ENCODE measurements at regions not wholly inside any gene's neighbourhood (a gene's known extent, or its start where the extent isn't known, plus 50 kb on each side); places are given as distances from the start of the nearest gene placed in this dataset.

DNA sequence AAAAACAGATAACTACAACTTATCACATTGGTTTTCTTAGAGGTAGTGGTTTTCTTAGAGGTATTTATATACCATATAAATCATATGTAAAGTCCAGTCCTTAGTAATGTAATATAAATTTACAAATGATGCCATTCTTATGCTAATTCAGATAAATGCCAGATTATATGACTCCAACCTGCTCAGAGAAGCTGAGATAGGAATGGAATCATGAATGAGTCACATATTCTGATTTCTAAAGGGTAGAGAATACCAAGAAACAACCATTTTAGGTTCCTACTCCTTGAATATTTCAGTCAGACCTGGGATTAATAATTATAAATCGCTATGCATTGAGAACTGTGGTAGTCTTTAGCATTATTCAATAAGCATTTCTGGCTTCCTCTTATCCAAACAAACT is 760.1 kb upstream of the NEGR1 start:
- TF ChIP-seq, protein P1, sequence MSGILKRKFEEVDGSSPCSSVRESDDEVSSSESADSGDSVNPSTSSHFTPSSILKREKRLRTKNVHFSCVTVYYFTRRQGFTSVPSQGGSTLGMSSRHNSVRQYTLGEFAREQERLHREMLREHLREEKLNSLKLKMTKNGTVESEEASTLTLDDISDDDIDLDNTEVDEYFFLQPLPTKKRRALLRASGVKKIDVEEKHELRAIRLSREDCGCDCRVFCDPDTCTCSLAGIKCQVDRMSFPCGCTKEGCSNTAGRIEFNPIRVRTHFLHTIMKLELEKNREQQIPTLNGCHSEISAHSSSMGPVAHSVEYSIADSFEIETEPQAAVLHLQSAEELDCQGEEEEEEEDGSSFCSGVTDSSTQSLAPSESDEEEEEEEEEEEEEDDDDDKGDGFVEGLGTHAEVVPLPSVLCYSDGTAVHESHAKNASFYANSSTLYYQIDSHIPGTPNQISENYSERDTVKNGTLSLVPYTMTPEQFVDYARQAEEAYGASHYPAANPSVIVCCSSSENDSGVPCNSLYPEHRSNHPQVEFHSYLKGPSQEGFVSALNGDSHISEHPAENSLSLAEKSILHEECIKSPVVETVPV (CRISPR knock-in tag; IDR thresholded peaks at IDR 0.05) = no peak
- TF ChIP-seq, protein P2, sequence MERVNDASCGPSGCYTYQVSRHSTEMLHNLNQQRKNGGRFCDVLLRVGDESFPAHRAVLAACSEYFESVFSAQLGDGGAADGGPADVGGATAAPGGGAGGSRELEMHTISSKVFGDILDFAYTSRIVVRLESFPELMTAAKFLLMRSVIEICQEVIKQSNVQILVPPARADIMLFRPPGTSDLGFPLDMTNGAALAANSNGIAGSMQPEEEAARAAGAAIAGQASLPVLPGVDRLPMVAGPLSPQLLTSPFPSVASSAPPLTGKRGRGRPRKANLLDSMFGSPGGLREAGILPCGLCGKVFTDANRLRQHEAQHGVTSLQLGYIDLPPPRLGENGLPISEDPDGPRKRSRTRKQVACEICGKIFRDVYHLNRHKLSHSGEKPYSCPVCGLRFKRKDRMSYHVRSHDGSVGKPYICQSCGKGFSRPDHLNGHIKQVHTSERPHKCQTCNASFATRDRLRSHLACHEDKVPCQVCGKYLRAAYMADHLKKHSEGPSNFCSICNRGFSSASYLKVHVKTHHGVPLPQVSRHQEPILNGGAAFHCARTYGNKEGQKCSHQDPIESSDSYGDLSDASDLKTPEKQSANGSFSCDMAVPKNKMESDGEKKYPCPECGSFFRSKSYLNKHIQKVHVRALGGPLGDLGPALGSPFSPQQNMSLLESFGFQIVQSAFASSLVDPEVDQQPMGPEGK (CRISPR knock-in tag; IDR thresholded peaks at IDR 0.05; ENCODE audit: borderline replicate concordance) = no peak
- TF ChIP-seq, protein P3, sequence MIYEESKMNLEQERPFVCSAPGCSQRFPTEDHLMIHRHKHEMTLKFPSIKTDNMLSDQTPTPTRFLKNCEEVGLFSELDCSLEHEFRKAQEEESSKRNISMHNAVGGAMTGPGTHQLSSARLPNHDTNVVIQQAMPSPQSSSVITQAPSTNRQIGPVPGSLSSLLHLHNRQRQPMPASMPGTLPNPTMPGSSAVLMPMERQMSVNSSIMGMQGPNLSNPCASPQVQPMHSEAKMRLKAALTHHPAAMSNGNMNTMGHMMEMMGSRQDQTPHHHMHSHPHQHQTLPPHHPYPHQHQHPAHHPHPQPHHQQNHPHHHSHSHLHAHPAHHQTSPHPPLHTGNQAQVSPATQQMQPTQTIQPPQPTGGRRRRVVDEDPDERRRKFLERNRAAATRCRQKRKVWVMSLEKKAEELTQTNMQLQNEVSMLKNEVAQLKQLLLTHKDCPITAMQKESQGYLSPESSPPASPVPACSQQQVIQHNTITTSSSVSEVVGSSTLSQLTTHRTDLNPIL (CRISPR knock-in tag; IDR thresholded peaks at IDR 0.05; ENCODE audit: low read depth) = no peak
- TF ChIP-seq ARNTL (CRISPR knock-in tag; IDR thresholded peaks at IDR 0.05; ENCODE audit: borderline replicate concordance, low read depth) (no peak), ESRRG (CRISPR knock-in tag; IDR thresholded peaks at IDR 0.05) (no peak), ZFP30 (CRISPR knock-in tag; IDR thresholded peaks at IDR 0.05) (no peak), ZFP3 (CRISPR knock-in tag; IDR thresholded peaks at IDR 0.05) (no peak), ZC3H10 (CRISPR knock-in tag; IDR thresholded peaks at IDR 0.05) (no peak), BACH2 (CRISPR knock-in tag; IDR thresholded peaks at IDR 0.05; ENCODE audit: borderline replicate concordance) (no peak)
- TF ChIP-seq, protein P4, sequence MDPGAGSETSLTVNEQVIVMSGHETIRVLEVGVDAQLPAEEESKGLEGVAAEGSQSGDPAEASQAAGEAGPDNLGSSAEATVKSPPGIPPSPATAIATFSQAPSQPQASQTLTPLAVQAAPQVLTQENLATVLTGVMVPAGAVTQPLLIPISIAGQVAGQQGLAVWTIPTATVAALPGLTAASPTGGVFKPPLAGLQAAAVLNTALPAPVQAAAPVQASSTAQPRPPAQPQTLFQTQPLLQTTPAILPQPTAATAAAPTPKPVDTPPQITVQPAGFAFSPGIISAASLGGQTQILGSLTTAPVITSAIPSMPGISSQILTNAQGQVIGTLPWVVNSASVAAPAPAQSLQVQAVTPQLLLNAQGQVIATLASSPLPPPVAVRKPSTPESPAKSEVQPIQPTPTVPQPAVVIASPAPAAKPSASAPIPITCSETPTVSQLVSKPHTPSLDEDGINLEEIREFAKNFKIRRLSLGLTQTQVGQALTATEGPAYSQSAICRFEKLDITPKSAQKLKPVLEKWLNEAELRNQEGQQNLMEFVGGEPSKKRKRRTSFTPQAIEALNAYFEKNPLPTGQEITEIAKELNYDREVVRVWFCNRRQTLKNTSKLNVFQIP (CRISPR knock-in tag; IDR thresholded peaks at IDR 0.05; ENCODE audit: borderline replicate concordance, low read depth) = no peak
